Body of pancreas (tissue), 4 donors: ENCODE measurements at regions not wholly inside any gene's neighbourhood (a gene's known extent, or its start where the extent isn't known, plus 50 kb on each side); places are given as distances from the start of the nearest gene placed in this dataset.

Experiments used
- POLR2A ChIP-seq, 3 donors: fragments of 450-650 bp; IDR thresholded peaks; one replicate each; pipeline ENCODE4 v1.6.1; 2016; ENCODE audit warnings: antibody characterized with exemption in 3 of 3, mild to moderate bottlenecking in 2 of 3
- TF ChIP-seq, protein P1 (sequence below), 7 experiments: fragments of 450-650 bp in 4 of 7; fragments of 200-600 bp in 3 of 7; sonication (generic) in 3 of 7; IDR thresholded peaks; one replicate each; pipeline ENCODE4 v1.5.1; 2016 to 2019; ENCODE audit warnings: antibody characterized with exemption in 7 of 7

- TF ChIP-seq, protein P1, sequence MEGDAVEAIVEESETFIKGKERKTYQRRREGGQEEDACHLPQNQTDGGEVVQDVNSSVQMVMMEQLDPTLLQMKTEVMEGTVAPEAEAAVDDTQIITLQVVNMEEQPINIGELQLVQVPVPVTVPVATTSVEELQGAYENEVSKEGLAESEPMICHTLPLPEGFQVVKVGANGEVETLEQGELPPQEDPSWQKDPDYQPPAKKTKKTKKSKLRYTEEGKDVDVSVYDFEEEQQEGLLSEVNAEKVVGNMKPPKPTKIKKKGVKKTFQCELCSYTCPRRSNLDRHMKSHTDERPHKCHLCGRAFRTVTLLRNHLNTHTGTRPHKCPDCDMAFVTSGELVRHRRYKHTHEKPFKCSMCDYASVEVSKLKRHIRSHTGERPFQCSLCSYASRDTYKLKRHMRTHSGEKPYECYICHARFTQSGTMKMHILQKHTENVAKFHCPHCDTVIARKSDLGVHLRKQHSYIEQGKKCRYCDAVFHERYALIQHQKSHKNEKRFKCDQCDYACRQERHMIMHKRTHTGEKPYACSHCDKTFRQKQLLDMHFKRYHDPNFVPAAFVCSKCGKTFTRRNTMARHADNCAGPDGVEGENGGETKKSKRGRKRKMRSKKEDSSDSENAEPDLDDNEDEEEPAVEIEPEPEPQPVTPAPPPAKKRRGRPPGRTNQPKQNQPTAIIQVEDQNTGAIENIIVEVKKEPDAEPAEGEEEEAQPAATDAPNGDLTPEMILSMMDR (IDR thresholded peaks at IDR 0.05) = no peak
- no peak for TF ChIP-seq POLR2A (IDR thresholded peaks at IDR 0.05)
Measured at GRCh38 chr4:188976644-188977115, 837.4 kb downstream of the TRIML1 start.
